ENCODE measurements at regions not wholly inside any gene's neighbourhood (a gene's known extent, or its start where the extent isn't known, plus 50 kb on each side); places are given as distances from the start of the nearest gene placed in this dataset.

DNA sequence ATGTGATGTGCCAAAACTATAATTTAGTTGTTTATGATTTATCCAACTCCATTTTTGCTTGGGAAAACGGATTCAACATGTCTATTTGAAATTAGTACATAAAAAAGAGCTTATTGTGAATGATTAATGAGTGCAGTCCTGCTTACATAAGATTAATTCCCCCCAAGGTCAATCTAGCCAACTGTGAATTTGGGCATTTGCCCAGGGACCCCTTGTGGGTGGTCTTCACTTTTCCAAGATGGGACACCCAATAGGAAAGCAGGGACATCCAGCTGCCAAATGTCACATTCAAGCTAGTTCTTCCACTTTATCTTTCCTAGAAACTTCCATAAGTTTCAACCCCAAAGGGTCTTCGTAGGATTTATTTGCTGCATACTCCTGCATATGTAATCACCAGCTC is 362.4 kb upstream of the PKN2 start:
- TF ChIP-seq, protein P1, sequence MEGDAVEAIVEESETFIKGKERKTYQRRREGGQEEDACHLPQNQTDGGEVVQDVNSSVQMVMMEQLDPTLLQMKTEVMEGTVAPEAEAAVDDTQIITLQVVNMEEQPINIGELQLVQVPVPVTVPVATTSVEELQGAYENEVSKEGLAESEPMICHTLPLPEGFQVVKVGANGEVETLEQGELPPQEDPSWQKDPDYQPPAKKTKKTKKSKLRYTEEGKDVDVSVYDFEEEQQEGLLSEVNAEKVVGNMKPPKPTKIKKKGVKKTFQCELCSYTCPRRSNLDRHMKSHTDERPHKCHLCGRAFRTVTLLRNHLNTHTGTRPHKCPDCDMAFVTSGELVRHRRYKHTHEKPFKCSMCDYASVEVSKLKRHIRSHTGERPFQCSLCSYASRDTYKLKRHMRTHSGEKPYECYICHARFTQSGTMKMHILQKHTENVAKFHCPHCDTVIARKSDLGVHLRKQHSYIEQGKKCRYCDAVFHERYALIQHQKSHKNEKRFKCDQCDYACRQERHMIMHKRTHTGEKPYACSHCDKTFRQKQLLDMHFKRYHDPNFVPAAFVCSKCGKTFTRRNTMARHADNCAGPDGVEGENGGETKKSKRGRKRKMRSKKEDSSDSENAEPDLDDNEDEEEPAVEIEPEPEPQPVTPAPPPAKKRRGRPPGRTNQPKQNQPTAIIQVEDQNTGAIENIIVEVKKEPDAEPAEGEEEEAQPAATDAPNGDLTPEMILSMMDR (IDR thresholded peaks at IDR 0.05 in 8 of 11, conservative IDR thresholded peaks at IDR 0.05 in 3 of 11), result no peak
- no peak for TF ChIP-seq POLR2A (IDR thresholded peaks at IDR 0.05)
